ENCODE measurements at regions not wholly inside any gene's neighbourhood (a gene's known extent, or its start where the extent isn't known, plus 50 kb on each side); places are given as distances from the start of the nearest gene placed in this dataset.

GRCh38 chr9:110126499-110126941 is 81.4 kb downstream of the C9orf152 start (continued):
- TF ChIP-seq PREB (CRISPR knock-in tag; IDR thresholded peaks at IDR 0.05; ENCODE audit: borderline replicate concordance) (no peak), ZBTB43 (CRISPR knock-in tag; IDR thresholded peaks at IDR 0.05) (no peak)

- Mint-ChIP-seq H3K27me3 (ENCODE audit: low read depth) (peaks cover 3% of the 10 kb centered on the region), H3K9me3 (no peaks in the 10 kb centered on the region), H3K4me1 (peaks cover 99% of the 10 kb centered on the region), H3K36me3 (no peaks in the 10 kb centered on the region), H3K27ac (peak overlapping the region; percentile 68), H3K4me3 (no peak overlapping the region)
- POLR2A ChIA-PET, result interaction anchor here (1.0 to 1.7 kb wide), 2 partner anchors 26 to 220 kb away, joined by 3 to 6 read pairs; no protein-coding TSS in a partner anchor
- CTCF ChIA-PET, result interaction anchor here (0.5 to 1.5 kb wide), 4 partner anchors 15 to 224 kb away, joined by 3 to 6 read pairs (median 4); no protein-coding TSS in a partner anchor
- peak; percentile 48 for DNase-seq (ENCODE audit: low spot score)
- no peak for TF ChIP-seq ZNF532 (CRISPR knock-in tag; IDR thresholded peaks at IDR 0.05; ENCODE audit: borderline replicate concordance)
- TF ChIP-seq ZNF281 (CRISPR knock-in tag; IDR thresholded peaks at IDR 0.05), result no peak
- TF ChIP-seq ZNF423 (CRISPR knock-in tag; IDR thresholded peaks at IDR 0.05), result no peak
- TF ChIP-seq NFATC4 (CRISPR knock-in tag; IDR thresholded peaks at IDR 0.05), result no peak
- TF ChIP-seq ZNF512 (CRISPR knock-in tag; IDR thresholded peaks at IDR 0.05; ENCODE audit: borderline replicate concordance), result no peak
- no peak for TF ChIP-seq KAT7 (CRISPR knock-in tag; IDR thresholded peaks at IDR 0.05; ENCODE audit: borderline replicate concordance)
- TF ChIP-seq USF1 (CRISPR knock-in tag; IDR thresholded peaks at IDR 0.05), result no peak
- TF ChIP-seq TEAD4 (CRISPR knock-in tag; IDR thresholded peaks at IDR 0.05), result no peak
- no peak for TF ChIP-seq PREB (CRISPR knock-in tag; IDR thresholded peaks at IDR 0.05; ENCODE audit: borderline replicate concordance)
- no peak for TF ChIP-seq IRF2 (CRISPR knock-in tag; IDR thresholded peaks at IDR 0.05; ENCODE audit: borderline replicate concordance, low read depth)
- ATAC-seq, result peak; percentile 62
Observed at GRCh38 chr9:110126986-110127864, 80.7 kb downstream of the C9orf152 start.

Measured in WTC11 (cell line).